OCI-LY3 (cell line): ENCODE measurements at regions not wholly inside any gene's neighbourhood (a gene's known extent, or its start where the extent isn't known, plus 50 kb on each side); places are given as distances from the start of the nearest gene placed in this dataset.

Source experiments
- H2AFZ ChIP-seq: fragments of 200-600, 300-600 bp; shearing (Covaris generic); 2 replicates; pipeline ENCODE4 v1.6.0; 2014; ENCODE audit warnings: antibody characterized with exemption, low read depth, low read length
- H3K27ac ChIP-seq: fragments of 200-600, 300-600 bp; sonication (generic); 2 replicates; pipeline ENCODE4 v1.5.1; 2014; ENCODE audit warnings: mild to moderate bottlenecking, low read length, moderate library complexity, mixed read lengths
- H3K27me3 ChIP-seq: fragments of 200-600, 300-600 bp; sonication (generic); 2 replicates; pipeline ENCODE4 v1.6.1; 2014; ENCODE audit warnings: low read depth, low read length, mixed read lengths
- H3K36me3 ChIP-seq: fragments of 200-600, 300-600 bp; sonication (generic); replicated peaks from 2 replicates; pipeline ENCODE3; 2014; ENCODE audit warnings: low read depth, low read length, mixed read lengths
- H3K4me1 ChIP-seq: fragments of 300-600, 200-600 bp; sonication (generic); 2 replicates; pipeline ENCODE4 v1.6.1; 2014; ENCODE audit warnings: low read length, mixed read lengths
- H3K4me2 ChIP-seq: fragments of 200-600, 300-600 bp; sonication (generic); 2 replicates; pipeline ENCODE4 v1.6.1; 2014; ENCODE audit warnings: low read length, mixed read lengths
- H3K4me3 ChIP-seq: fragments of 300-600, 200-600 bp; sonication (generic); 2 replicates; pipeline ENCODE4 v1.5.1; 2014; ENCODE audit warnings: antibody characterized with exemption, mild to moderate bottlenecking, low read length, moderate library complexity
- H3K79me2 ChIP-seq: fragments of 300-600, 200-600 bp; shearing (Covaris generic); 2 replicates; pipeline ENCODE4 v1.6.1; 2014; ENCODE audit warnings: mild to moderate bottlenecking, low read length, mixed read lengths
- H3K9ac ChIP-seq: fragments of 300-600, 200-600 bp; shearing (Covaris generic); 2 replicates; pipeline ENCODE4 v1.6.0; 2014; ENCODE audit warnings: mild to moderate bottlenecking, low read length, moderate library complexity
- H3K9me3 ChIP-seq: fragments of 200-600, 300-600 bp; shearing (Covaris generic); 2 replicates; pipeline ENCODE4 v1.6.1; 2014; ENCODE audit warnings: low read length, mixed read lengths; ENCODE audit not compliant: insufficient read depth
- H4K20me1 ChIP-seq: fragments of 200-600, 300-600 bp; sonication (generic); 2 replicates; pipeline ENCODE4 v1.6.1; 2016; ENCODE audit warnings: low read length, mixed read lengths; ENCODE audit not compliant: insufficient read depth
- EZH2phosphoT487 ChIP-seq: fragments of 200-600 bp; shearing (Covaris generic); IDR thresholded peaks from 2 replicates; pipeline ENCODE4 v1.6.1; 2018; ENCODE audit warnings: antibody characterized with exemption, mixed run types, low read depth
- TF ChIP-seq, protein P1 (sequence below): fragments of 200-600, 300-600 bp; sonication (generic); IDR thresholded peaks from 2 replicates; pipeline ENCODE4 v1.5.1; 2014; ENCODE audit warnings: antibody characterized with exemption, low read length, low read depth

DNA sequence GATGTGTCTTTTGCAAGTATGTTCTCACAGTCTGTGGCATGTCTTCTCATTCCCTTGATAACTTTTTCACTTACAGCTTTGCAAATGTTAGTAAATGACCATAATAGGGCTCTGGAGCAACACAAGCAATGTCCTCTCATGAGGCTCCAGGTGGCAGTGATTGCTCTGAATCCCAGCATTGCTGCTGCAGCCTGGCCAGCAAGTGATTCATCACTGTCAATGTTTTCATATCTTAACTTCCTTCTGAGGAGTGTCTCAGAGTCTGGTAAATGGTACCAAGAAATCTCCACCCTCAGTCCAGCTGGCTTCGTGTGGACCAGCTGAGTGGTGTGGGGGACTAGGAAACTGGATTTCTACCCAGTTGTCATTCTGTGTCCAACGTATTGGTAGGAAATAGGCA lies 139.6 kb downstream of the MYLK4 start:
- Histone ChIP-seq H4K20me1 (no peaks in the 10 kb centered on the region), H3K9me3 (no peaks in the 10 kb centered on the region), H3K36me3 (no peaks in the 10 kb centered on the region), H2AFZ (no peak overlapping the region), H3K27me3 (peaks cover 14% of the 10 kb centered on the region; the same call in 1 of the 2 replicates), H3K9ac (no peak overlapping the region), H3K79me2 (no peaks in the 10 kb centered on the region), H3K4me1 (no peaks in the 10 kb centered on the region), H3K4me3 (no peak overlapping the region), H3K4me2 (no peak overlapping the region), H3K27ac (no peak overlapping the region)
- TF ChIP-seq, protein P1, sequence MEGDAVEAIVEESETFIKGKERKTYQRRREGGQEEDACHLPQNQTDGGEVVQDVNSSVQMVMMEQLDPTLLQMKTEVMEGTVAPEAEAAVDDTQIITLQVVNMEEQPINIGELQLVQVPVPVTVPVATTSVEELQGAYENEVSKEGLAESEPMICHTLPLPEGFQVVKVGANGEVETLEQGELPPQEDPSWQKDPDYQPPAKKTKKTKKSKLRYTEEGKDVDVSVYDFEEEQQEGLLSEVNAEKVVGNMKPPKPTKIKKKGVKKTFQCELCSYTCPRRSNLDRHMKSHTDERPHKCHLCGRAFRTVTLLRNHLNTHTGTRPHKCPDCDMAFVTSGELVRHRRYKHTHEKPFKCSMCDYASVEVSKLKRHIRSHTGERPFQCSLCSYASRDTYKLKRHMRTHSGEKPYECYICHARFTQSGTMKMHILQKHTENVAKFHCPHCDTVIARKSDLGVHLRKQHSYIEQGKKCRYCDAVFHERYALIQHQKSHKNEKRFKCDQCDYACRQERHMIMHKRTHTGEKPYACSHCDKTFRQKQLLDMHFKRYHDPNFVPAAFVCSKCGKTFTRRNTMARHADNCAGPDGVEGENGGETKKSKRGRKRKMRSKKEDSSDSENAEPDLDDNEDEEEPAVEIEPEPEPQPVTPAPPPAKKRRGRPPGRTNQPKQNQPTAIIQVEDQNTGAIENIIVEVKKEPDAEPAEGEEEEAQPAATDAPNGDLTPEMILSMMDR, result no peak
- TF ChIP-seq EZH2phosphoT487, result no peak

DNA sequence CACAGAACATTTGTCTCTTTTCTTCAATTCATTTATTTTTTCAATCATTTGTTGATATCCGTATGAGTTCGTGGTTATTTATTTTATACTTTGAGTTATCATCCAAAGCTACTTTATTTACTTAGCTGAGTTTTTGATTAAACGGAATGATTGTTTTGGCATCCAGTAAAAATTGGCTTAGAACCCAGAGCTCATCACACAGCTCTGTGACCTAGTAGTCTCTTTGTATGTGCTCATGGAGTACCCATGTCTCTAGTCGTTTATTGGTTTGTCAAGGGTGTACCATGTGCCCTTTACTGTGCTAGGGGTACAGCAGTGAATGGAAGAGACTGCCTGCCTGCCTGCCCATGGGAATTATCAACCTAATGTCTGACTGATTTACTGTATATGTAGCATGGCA lies 142.2 kb downstream of the MYLK4 start:
- H3K36me3 ChIP-seq, result no peaks in the 10 kb centered on the region
- no peak overlapping the region for H3K4me2 ChIP-seq
- H3K79me2 ChIP-seq, result no peaks in the 10 kb centered on the region
- H3K27ac ChIP-seq, result no peak overlapping the region
- H3K4me3 ChIP-seq, result no peak overlapping the region
- H3K9ac ChIP-seq, result no peak overlapping the region
- H3K27me3 ChIP-seq, result peaks cover 14% of the 10 kb centered on the region; the same call in 1 of the 2 replicates
- no peaks in the 10 kb centered on the region for H3K9me3 ChIP-seq
- H3K4me1 ChIP-seq, result no peaks in the 10 kb centered on the region
- no peak overlapping the region for H2AFZ ChIP-seq
- TF ChIP-seq, protein P1, result no peak
- TF ChIP-seq EZH2phosphoT487, result no peak
- no peaks in the 10 kb centered on the region for H4K20me1 ChIP-seq

DNA sequence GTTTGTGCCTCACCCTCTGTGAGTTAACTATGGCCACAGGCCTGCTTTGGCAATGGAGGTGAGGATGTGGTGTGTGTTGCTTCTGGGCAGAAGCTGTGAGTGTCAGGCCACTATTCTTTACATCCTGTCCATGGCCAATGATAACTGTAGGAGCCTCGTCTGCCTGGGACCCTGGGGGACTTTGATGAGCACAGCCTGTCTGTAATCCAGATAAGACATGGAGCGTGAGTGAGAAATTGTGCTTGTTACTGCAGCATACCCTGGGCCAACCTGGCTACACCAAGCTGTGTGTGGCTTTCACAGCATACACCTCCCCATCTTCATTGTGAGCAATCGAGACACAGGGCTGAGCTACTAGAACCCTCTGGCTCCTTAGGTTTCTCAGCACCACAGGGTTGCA lies 150.4 kb downstream of the MYLK4 start:
- Histone ChIP-seq H3K4me3 (no peak overlapping the region), H3K27ac (no peak overlapping the region), H3K4me1 (no peaks in the 10 kb centered on the region), H3K79me2 (no peaks in the 10 kb centered on the region), H3K27me3 (no peaks in the 10 kb centered on the region), H3K9me3 (no peaks in the 10 kb centered on the region), H3K36me3 (no peaks in the 10 kb centered on the region), H3K4me2 (no peak overlapping the region), H4K20me1 (no peaks in the 10 kb centered on the region), H3K9ac (no peak overlapping the region), H2AFZ (no peak overlapping the region)
- TF ChIP-seq EZH2phosphoT487, result no peak
- TF ChIP-seq, protein P1, result no peak

DNA sequence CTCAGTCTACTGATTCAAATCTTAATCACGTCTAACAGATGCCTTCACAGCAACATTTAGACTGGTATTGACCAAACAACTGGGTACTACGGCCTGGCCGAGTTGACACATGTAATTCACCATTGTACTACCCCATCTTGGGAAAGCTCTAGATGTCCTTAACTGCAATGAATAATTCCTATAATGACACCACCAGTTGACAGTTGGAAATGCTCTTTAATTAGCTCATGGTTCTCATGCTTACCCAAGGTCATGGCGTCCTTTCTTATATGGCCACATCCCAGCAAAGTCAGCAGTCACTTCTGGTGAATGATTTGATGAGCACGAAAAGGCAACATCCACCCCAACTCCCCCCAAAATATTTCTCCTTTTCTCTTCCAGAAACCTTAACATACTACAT lies 150.9 kb downstream of the MYLK4 start:
- Histone ChIP-seq H4K20me1 (no peaks in the 10 kb centered on the region), H3K9ac (no peak overlapping the region), H3K27ac (no peak overlapping the region), H3K36me3 (no peaks in the 10 kb centered on the region), H3K4me2 (no peak overlapping the region), H2AFZ (no peak overlapping the region), H3K79me2 (no peaks in the 10 kb centered on the region), H3K4me3 (no peak overlapping the region), H3K4me1 (no peaks in the 10 kb centered on the region), H3K27me3 (no peaks in the 10 kb centered on the region), H3K9me3 (no peaks in the 10 kb centered on the region)
- no peak for TF ChIP-seq EZH2phosphoT487
- TF ChIP-seq, protein P1, result no peak
